ENCODE measurements at regions not wholly inside any gene's neighbourhood (a gene's known extent, or its start where the extent isn't known, plus 50 kb on each side); places are given as distances from the start of the nearest gene placed in this dataset.

DNA sequence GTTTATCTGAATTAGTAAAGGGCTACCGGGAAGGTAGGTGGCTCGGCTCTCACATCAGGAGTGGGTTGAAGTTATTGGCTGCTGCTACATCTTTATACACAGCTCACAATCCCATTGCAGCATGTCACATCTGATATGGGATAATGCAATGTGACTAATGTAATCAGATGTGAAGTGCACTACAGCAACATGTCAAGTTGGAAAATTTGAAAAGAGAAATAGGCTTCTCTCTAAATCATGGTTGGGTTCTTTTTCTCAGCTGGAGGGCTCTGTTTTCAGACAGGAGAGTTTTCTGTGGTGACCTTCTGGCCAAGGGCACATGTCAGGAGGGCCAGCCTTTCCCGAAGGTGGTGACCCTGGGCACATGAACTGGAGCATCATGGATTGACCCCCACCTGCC, 337.5 kb downstream of the HRH4 start:
- no peak for DNase-seq

DNA sequence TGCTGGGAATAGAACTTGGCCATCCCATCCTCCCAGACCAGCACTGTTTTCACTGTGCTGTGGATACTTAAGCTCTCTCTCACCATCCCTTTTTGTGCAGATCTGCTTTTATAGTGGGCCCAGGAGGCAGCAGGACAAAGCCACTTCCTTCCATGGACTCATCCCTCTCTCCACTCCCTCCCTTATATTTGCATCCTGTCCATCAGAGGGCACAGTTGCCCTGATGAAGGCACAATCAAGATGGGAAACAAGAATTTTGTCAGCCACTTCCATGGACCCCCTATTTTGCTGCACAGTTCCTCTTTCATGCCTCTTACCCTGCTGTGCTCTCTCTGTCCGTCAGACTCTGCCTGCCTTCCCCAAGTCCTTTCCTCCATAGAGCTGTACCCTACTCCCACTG, 338.7 kb downstream of the HRH4 start:
- DNase-seq = no peak

DNA sequence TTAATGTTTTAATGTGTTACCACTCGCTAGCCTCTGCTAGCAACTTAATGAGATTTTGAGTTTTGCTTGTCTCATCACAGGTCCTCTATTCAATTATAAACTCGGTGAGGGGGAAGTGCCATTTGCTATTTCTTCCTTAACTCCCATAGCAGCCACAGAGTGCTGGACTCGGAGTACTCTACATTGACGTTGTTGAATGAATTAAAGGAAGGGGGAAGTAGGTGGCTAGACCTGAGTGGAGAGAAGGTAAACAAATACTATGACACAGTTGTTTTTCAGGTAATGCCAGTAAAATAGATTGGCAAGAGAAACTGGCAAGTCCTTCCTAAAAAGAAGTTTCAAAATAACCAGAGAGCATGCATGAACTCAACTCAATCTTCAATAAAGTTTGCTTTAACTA, 339.3 kb downstream of the HRH4 start:
- no peak for DNase-seq

DNA sequence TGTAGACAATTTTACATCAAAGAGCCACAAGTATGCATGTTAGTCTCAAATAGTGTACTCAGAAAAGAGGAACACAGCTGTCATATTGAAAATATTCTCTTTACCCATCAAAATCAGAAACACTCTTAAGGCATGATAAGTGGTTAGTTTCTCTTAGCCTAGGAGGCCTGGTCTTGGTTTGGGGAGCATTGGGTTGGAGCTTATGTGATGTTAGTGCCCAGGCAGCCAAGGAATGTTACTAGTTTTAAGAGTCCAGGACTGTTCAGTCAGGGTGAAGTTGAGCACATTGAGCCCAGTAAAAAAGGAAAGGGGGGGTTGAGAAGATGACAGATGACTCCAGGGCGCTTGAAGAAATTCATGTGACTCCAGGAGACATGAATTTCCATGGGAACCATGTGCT, 340.6 kb downstream of the HRH4 start:
- DNase-seq = no peak

GRCh38 chr18:24802456-24802855, 342.0 kb downstream of the HRH4 start:
- DNase-seq = no peak

GRCh38 chr18:24805156-24805555, 344.7 kb downstream of the HRH4 start:
- no peak for DNase-seq

DNA sequence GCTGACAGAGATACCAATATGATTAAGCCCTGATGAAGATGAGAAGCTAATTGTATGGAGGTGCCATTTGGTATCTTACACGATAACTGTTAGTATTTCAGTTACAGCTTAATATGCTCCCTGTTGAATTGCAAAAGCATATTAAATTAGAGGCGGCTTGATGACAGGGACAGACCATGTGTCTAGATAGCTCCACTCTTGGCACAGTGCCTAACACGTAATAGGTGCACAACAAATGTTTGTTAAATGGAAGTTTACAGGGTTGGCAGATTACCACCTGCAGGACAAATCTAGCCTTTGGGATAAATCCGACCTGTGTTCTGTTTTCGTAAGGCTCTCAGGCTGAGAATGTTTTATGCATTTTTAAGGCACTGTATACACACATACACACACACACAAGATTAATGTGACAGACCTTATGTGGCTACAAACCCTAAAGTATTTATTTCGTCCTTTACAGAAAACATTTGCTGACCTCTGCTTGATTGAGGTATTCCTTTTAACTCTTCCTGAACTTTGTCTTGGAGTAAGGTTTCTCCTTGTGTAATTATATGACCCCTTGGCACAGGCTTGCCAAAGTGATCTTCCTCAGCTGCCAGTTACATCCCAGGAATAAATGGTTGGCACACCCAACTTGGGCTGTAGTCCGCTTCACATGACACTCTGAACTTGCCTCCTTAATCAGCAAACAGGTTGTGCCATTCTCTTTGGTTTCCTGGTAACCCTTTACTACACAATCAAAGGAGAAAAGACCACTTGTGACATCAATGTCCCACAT, 348.9 kb downstream of the HRH4 start:
- DNase-seq = no peak

DNA sequence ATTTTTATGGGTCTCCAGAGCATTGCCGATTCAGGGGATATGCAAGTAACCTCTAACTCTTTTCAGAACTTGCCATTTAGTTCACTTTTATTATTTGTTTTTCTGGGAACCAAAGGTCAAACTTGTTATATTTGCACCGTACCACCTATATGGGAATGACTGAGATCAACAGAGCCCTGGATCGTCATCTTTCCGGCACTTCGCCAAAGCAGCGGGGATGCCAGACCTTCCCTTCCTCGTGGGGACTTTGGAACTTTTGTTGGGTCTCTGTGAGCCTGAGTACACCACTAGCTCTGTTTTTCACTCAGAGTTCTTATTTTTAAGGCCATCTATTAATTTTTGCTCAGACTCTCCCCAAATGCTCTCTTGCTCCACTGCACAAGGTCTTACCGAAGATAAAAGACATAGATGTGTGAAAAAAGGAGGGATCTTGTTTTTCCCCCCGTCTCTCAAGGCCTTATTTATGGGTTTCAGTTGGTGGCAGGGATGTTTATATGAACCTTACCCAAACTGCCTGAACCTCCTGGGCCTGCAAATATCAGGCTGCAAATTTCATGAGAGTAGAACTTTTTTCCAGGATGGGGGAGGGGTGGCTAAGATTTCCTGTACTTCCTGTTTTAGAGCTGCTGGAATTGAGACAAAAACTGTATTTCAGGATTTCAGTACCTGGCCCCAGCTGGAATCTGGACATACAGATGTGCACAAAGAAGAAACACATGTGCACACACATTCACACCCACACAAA, 350.3 kb downstream of the HRH4 start:
- no peak for DNase-seq

DNA sequence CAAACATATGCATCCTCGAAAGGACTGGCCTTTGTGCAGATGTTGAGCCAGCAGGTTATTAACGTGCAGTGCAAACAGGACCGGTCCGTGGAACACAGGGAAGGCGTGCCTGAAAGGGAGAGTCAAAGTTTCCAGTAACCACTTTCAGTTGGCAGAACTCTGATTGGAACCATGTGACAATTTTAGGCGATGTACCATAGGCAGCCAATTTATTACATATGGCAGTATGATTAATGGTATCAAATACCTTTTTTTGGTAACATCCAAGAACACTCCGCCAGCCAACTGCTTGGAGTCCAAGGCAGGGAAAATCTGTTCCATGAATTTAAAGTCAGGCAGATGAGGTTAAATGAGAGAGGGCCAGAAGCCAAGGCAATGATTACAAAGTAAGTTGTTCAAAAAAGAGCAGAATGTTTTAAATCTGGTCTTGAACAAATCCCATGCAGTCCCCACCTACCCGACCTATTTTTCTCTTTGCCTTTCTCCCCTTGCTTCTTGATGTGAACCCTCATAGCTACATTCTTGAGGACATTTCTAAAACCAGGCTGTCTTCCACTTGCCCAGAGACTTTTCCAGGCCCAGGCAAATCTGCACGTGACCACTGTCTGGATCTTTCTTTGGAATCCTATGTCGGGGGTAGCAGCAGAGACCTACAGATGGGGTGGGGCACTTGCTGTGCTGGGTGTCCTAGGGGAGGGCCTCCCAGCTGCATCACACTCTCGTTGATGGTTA, 351.7 kb downstream of the HRH4 start:
- DNase-seq = no peak

DNA sequence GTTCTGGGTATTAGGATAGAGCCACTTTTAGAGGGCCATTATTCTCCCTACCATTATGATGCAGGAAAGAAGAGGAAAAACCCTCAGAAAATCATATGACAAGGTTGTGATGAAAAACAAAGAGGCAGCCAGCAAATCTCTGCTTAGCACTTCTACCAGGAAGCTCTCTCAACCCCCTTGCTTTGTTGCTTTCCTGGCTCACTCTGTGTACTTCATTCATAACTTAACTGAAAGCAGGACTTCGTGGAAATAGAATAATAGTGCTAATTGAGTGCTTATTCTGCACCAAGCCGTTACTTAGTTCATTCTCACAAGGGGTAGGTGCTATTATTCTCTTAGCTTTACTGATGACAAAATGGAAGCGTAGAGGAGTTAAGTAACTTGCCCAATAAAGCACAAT, 354.1 kb downstream of the HRH4 start:
- DNase-seq = no peak

- no peak for DNase-seq
Measured at GRCh38 chr18:24817150-24817549, 356.7 kb downstream of the HRH4 start.

DNA sequence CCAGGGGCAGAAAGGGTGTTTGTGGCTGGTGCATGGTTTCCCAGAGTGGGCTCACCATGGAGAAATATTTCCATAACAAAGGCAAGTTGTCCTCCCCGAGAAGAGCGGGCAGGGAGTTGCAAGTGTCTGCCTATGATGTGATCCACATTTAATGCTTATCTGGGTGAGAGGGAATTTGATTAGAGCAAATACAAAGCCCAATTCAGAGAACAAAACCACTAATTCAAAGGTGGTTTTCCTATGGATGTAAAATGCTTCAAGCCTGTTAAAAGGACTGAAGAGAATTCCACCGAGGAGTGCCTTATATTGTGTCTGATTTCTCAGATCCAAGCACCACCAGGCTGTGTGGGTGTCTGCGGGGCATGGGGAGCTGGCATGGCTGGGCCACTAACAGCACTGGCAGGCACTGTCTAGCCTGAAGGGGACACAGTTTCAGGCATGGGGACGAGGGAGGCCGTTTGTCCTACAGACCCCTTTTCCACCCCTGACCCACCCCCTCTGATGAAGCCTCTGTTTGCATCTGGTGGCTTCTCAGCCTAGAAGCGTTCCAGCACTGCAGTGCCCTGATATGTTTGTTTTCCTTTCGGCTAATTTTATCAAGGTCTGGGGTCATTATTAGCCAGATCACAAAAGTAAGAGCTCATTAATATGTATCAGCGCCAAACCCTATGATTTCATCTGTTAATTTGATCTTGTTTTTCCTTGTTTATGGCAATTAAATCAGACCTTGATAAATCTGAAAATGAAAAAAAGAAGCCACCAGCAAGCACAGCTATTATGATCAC, 357.3 kb downstream of the HRH4 start:
- DNase-seq = peak; percentile 38

- DNase-seq = peak; percentile 59
Measured at GRCh38 chr18:24818441-24818840, 358.0 kb downstream of the HRH4 start.

DNA sequence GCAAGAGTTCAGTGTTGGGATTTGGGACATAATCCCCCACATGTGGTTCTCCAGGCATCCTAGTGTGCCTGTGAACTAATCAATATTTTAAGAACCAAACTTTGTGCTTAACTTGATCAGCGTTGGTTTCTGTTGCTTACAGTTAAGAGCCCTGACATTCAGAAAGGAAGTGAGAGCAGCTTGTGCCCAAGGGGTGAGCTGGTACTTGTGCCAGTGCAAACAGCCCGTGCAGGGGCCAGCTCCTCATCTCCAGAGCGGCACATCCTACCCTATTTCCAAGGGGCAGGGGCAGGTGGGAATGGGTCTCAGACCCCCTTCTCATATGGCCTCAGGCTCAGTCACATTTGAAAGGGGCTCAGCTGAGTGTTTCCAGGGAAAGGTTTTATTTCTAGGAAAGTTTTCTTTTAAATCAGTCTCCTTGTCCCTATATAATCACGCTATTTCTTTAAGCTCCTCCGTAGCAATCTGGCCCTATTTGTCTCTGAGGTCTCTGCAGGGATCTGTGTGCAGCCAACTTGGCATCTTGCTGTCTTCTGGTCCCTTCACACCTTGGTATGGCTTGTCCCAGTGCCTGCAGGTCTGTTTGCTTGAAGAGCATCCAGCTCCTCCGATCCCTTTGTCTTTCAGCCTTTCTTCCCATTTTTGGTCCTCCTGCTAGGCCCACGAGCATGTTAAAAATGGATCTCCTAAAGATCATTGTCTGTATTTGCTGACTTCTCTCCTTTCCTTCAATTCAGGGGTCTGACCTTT, 358.9 kb downstream of the HRH4 start:
- DNase-seq = no peak

DNA sequence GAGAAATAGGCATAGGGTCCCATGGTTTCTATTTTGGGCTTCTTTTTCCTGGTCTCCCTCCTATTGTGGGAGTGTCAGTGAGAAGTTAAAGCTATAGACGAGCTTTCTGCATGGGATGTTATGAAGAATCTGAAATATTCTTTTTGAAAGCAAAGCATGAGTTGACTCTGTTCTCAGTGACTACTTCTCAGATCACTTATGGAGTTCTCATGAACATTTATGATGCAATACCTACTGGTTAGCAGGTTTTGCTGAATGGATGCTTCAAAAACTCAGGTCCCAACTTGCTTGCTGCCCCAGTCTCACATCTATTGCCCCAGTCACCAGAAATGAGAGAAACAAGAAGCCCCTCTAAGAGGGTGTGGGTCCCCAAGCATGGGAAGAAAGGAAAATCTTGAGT, 365.0 kb downstream of the HRH4 start:
- no peak for DNase-seq

GRCh38 chr18:24826605-24827004, 366.2 kb downstream of the HRH4 start:
- no peak for DNase-seq

GRCh38 chr18:24827501-24827900, 367.1 kb downstream of the HRH4 start:
- no peak for DNase-seq

DNA sequence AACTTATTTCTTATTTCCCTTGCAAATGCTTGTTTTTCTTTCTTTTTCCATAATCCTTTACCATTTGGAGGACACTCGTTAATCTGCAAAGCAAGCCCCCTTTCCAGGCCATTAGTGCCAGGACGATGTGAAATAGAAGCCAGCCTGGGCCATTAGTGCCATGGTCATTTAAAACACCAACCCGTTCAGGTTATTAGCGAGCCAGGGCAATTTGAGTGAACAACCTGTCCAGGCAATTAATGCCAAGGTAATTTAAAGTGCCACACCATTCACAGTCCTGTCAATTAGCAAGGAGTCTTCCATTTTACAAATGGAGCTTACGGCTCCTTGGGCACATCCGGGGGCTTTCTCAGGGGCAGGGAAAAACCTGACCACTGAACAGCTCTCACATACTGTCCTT, 370.6 kb downstream of the HRH4 start:
- DNase-seq = no peak

- no peak for DNase-seq
Measured at GRCh38 chr18:24831871-24832665, 371.6 kb downstream of the HRH4 start.

DNA sequence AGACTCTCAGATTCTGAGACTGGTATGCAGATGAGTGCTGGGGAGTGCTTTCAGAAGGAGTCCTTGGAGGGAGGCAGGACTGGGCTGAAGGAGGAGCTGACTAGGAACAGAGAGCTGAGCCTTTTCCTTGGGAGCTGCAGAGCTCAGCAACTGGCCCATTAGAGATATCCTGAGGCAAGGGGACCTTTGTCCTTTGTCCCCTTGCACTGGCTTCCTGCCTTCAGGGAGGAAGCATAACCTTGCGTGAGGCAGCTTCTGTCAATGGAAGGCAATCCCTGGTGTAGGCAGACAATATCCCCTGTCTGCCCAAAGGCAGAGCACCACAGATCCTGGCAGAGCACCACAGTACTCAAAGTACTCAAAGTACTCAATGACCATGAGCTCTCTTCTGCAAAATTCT, 375.3 kb downstream of the HRH4 start:
- no peak for DNase-seq

- no peak for DNase-seq
Measured at GRCh38 chr18:24837066-24837465, 376.6 kb downstream of the HRH4 start.
